ENCODE measurements at regions not wholly inside any gene's neighbourhood (a gene's known extent, or its start where the extent isn't known, plus 50 kb on each side); places are given as distances from the start of the nearest gene placed in this dataset.

DNA sequence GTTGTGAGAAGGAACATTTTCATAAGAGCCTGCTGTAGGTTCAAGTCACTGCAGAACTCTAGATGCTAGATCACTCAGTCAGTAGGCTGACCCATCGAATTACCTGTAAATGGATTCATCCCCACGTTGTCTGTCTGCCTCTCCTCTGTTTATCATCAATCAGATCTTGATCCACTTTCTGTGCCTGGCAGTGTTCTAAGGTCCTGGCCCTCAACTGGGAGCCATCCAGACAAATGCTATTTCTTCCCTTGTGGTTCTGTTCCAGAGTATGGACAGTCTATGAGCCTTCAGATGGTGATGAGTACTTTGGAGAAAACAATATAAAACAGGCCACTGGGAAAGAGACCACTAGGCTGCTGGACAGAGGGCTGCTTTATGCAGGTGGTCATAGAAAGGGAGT, 699.4 kb upstream of the TMEM132C start:
- H3K9me3 ChIP-seq, result no peaks in the 10 kb centered on the region
- no peaks in the 10 kb centered on the region for H3K27me3 ChIP-seq
- TF ChIP-seq CTCF (IDR thresholded peaks at IDR 0.05 in 4 of 5, conservative IDR thresholded peaks at IDR 0.05 in 1 of 5) (no peak), POLR2A (IDR thresholded peaks at IDR 0.05) (no peak)
- no peak overlapping the region for H3K4me3 ChIP-seq
- in situ Hi-C loops (cut with MboI; ENCODE audit: low sequenced_read_pairs in 4 of 4), result no loop called here
- no peak for ATAC-seq
- no peaks in the 10 kb centered on the region for H3K4me1 ChIP-seq
- intact Hi-C loops (cut with DNase I; ENCODE audit: low total_unique reads), result no loop called here
- no peak overlapping the region for H3K27ac ChIP-seq
- H3K36me3 ChIP-seq, result no peaks in the 10 kb centered on the region
- no peak for DNase-seq

DNA sequence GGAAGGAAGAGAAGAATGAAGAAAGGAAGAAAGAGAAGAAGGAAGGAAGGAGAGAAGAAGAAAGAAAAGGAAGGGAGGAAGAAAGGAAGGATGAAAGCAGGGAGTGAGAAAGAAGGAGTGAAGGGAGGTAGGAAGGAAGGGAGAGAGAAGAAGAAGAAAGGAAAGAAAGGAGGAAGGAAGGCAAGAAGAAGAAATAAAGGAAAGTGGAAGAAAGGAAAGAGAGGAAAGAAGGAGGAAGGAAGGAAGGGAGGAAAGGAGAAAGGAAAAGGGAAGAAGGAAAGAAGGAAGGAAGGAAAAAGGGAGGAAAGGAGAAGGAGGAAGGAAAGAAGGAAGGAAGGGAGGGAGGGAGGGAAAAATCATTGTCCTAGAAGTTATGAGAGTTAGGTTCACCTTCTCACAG, 696.6 kb upstream of the TMEM132C start:
- in situ Hi-C loops (cut with MboI; ENCODE audit: low sequenced_read_pairs in 4 of 4), result no loop called here
- H3K27me3 ChIP-seq, result no peaks in the 10 kb centered on the region
- TF ChIP-seq CTCF (IDR thresholded peaks at IDR 0.05 in 4 of 5, conservative IDR thresholded peaks at IDR 0.05 in 1 of 5), result no peak
- no peak for ATAC-seq
- no peak for DNase-seq
- no peaks in the 10 kb centered on the region for H3K4me1 ChIP-seq
- H3K9me3 ChIP-seq, result no peaks in the 10 kb centered on the region
- H3K36me3 ChIP-seq, result no peaks in the 10 kb centered on the region
- intact Hi-C loops (cut with DNase I; ENCODE audit: low total_unique reads), result no loop called here
- H3K4me3 ChIP-seq, result no peak overlapping the region
- H3K27ac ChIP-seq, result no peak overlapping the region

GRCh38 chr12:127570793-127571360, 696.1 kb upstream of the TMEM132C start:
- no peaks in the 10 kb centered on the region for H3K36me3 ChIP-seq
- no peak for ATAC-seq
- H3K27me3 ChIP-seq, result no peaks in the 10 kb centered on the region
- no peaks in the 10 kb centered on the region for H3K4me1 ChIP-seq
- TF ChIP-seq CTCF (IDR thresholded peaks at IDR 0.05 in 4 of 5, conservative IDR thresholded peaks at IDR 0.05 in 1 of 5), result no peak
- TF ChIP-seq POLR2A (IDR thresholded peaks at IDR 0.05), result no peak
- H3K9me3 ChIP-seq, result no peaks in the 10 kb centered on the region
- intact Hi-C loops (cut with DNase I; ENCODE audit: low total_unique reads), result no loop called here
- no peak for DNase-seq
- in situ Hi-C loops (cut with MboI; ENCODE audit: low sequenced_read_pairs in 4 of 4), result no loop called here
- H3K27ac ChIP-seq, result no peak overlapping the region
- H3K4me3 ChIP-seq, result no peak overlapping the region

DNA sequence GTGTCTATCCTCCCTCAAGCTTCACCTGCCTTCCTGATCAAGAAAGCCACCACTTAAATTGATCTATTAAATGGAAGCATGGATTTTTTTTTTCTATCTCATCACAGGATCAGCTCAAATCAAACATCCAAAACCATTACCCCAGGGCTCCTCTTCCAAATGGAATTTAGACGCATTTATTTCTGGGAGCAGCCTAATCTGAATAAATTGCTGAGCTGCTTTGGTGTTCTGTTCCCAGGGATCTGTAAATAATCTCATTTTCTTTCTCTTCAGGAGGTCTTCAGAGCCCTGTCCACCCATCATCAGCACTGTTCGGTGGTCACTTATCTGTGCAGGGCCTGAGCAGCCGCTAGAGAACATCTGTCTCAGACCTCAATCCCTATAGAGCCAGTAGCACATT, 695.4 kb upstream of the TMEM132C start:
- ATAC-seq, result no peak
- H3K36me3 ChIP-seq, result no peaks in the 10 kb centered on the region
- H3K27ac ChIP-seq, result no peak overlapping the region
- no peaks in the 10 kb centered on the region for H3K4me1 ChIP-seq
- intact Hi-C loops (cut with DNase I; ENCODE audit: low total_unique reads) (no loop called here), in situ Hi-C loops (cut with MboI; ENCODE audit: low sequenced_read_pairs in 4 of 4) (no loop called here)
- no peaks in the 10 kb centered on the region for H3K9me3 ChIP-seq
- no peak overlapping the region for H3K4me3 ChIP-seq
- no peak for DNase-seq
- no peaks in the 10 kb centered on the region for H3K27me3 ChIP-seq
- TF ChIP-seq CTCF (IDR thresholded peaks at IDR 0.05 in 4 of 5, conservative IDR thresholded peaks at IDR 0.05 in 1 of 5) (no peak), POLR2A (IDR thresholded peaks at IDR 0.05) (no peak)

DNA sequence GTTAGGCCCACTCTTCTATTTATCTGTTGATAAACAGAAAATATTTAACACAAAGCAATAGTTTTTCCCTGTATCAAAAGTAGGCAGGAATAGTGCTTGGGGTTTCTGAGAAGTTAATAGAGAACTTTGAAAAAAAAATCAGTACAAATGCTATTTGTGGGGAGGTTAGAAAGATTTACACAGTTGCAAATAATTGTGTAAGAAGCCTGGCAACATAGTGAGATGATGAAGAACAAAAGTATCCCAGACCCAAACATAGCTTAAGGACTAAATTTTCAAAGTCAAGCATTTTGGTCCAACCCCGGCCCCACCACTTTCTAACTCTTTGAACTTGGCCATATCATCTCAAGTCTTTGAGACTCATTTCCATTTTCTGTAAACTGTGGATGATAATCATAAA, 687.5 kb upstream of the TMEM132C start:
- H3K4me1 ChIP-seq, result no peaks in the 10 kb centered on the region
- no peak overlapping the region for H3K27ac ChIP-seq
- no peaks in the 10 kb centered on the region for H3K9me3 ChIP-seq
- H3K36me3 ChIP-seq, result no peaks in the 10 kb centered on the region
- in situ Hi-C loops (cut with MboI; ENCODE audit: low sequenced_read_pairs in 4 of 4), result no loop called here
- TF ChIP-seq CTCF (IDR thresholded peaks at IDR 0.05 in 4 of 5, conservative IDR thresholded peaks at IDR 0.05 in 1 of 5) (no peak), POLR2A (IDR thresholded peaks at IDR 0.05) (no peak)
- no peak for DNase-seq
- no peak overlapping the region for H3K4me3 ChIP-seq
- intact Hi-C loops (cut with DNase I; ENCODE audit: low total_unique reads), result no loop called here
- H3K27me3 ChIP-seq, result no peaks in the 10 kb centered on the region
- ATAC-seq, result no peak

Measured in gastrocnemius medialis (tissue), 4 donors.